OCI-LY3 (cell line): ENCODE measurements at regions not wholly inside any gene's neighbourhood (a gene's known extent, or its start where the extent isn't known, plus 50 kb on each side); places are given as distances from the start of the nearest gene placed in this dataset.

Experiments
- EZH2phosphoT487 ChIP-seq: fragments of 200-600 bp; shearing (Covaris generic); IDR thresholded peaks from 2 replicates; pipeline ENCODE4 v1.6.1; 2018; ENCODE audit warnings: antibody characterized with exemption, mixed run types, low read depth
- TF ChIP-seq, protein P1 (sequence below): fragments of 200-600, 300-600 bp; sonication (generic); IDR thresholded peaks from 2 replicates; pipeline ENCODE4 v1.5.1; 2014; ENCODE audit warnings: antibody characterized with exemption, low read length, low read depth

DNA sequence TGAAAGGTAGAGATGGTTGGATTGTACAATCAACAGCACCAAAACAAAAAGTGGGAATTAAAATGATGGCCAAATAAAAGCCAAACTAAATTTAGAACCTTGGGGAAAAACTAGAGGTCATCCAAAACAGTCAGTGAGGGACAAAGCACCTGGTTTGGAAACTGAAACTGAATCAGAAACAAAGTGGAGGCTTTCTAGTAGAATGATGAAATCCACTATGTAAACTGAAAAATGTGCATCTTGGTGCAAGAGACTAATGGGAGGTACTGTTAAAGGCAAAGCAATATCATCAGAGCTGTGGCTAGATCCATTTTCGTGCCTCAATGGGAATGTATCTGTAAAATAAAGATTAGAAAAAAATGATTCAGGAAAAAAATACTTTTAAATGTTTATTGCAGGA lies 380.0 kb upstream of the GJE1 start:
- TF ChIP-seq, protein P1, sequence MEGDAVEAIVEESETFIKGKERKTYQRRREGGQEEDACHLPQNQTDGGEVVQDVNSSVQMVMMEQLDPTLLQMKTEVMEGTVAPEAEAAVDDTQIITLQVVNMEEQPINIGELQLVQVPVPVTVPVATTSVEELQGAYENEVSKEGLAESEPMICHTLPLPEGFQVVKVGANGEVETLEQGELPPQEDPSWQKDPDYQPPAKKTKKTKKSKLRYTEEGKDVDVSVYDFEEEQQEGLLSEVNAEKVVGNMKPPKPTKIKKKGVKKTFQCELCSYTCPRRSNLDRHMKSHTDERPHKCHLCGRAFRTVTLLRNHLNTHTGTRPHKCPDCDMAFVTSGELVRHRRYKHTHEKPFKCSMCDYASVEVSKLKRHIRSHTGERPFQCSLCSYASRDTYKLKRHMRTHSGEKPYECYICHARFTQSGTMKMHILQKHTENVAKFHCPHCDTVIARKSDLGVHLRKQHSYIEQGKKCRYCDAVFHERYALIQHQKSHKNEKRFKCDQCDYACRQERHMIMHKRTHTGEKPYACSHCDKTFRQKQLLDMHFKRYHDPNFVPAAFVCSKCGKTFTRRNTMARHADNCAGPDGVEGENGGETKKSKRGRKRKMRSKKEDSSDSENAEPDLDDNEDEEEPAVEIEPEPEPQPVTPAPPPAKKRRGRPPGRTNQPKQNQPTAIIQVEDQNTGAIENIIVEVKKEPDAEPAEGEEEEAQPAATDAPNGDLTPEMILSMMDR: no peak
- TF ChIP-seq EZH2phosphoT487: no peak
